ENCODE measurements at regions not wholly inside any gene's neighbourhood (a gene's known extent, or its start where the extent isn't known, plus 50 kb on each side); places are given as distances from the start of the nearest gene placed in this dataset.

- ChIA-PET POLR2A (no interaction called here), CTCF (ENCODE audit: low intra/inter-chr PET ratio) (no interaction called here)
- Histone ChIP-seq H3K36me3 (ENCODE audit: control insufficient read depth, insufficient read depth, low read length) (no peaks in the 10 kb centered on the region), H3K9me3 (replicated peaks; ENCODE audit: control insufficient read depth, insufficient read depth, low read depth, low read length) (no peaks in the 10 kb centered on the region), H3K4me1 (replicated peaks in 1 of 2; ENCODE audit: control insufficient read depth in 2 of 2, insufficient read depth in 2 of 2, low read length in 2 of 2) (no peaks in the 10 kb centered on the region), H2AFZ (ENCODE audit: low read depth, low read length) (no peak overlapping the region), H3K79me2 (ENCODE audit: control insufficient read depth, insufficient read depth, low read length) (no peaks in the 10 kb centered on the region), H3K27me3 (ENCODE audit: control insufficient read depth in 2 of 2, insufficient read depth in 2 of 2, low read length in 2 of 2) (no peaks in the 10 kb centered on the region), H3K4me2 (ENCODE audit: insufficient read depth, low read length) (no peak overlapping the region), H4K20me1 (replicated peaks; ENCODE audit: control insufficient read depth, insufficient read depth, low read length) (no peaks in the 10 kb centered on the region), H3K9ac (ENCODE audit: insufficient read depth in 1 of 2, low read depth in 2 of 2, low read length in 2 of 2) (no peak overlapping the region), H3K9me1 (ENCODE audit: control insufficient read depth, insufficient read depth, low read length) (no peaks in the 10 kb centered on the region), H3K4me3 (no peak overlapping the region), H3K27ac (ENCODE audit: extremely low read depth, low read depth, low read length) (no peak overlapping the region)
- DNase-seq (ENCODE audit: extremely low read depth in 1 of 4, low spot score in 3 of 4): no peak
- WGBS (ENCODE audit: insufficient coverage, low coverage, missing lambda C conversion rate): 0% methylated on average over 3 of the region's 3 CpGs
- intact Hi-C loops (cut with micrococcal nuclease): no loop called here
- in situ Hi-C loops (cut with MboI): no loop called here
- BruUV-seq (replicated peaks): no TSS peak
- no peak for ATAC-seq
- FAIRE-seq: no peak
- no peak for TF ChIP-seq USF2 (CRISPR knock-in tag; IDR thresholded peaks at IDR 0.05)
- no peak for TF ChIP-seq NR0B1 (IDR thresholded peaks at IDR 0.05; ENCODE audit: partially characterized antibody)
- TF ChIP-seq FOXJ2 (tag; IDR thresholded peaks at IDR 0.05): no peak
- TF ChIP-seq CEBPB (tag; IDR thresholded peaks at IDR 0.05): no peak
- no peak for TF ChIP-seq HMGN3 (IDR thresholded peaks at IDR 0.05; ENCODE audit: borderline replicate concordance, extremely low read depth, insufficient read length, low read depth, low read length)
- TF ChIP-seq, protein P1, sequence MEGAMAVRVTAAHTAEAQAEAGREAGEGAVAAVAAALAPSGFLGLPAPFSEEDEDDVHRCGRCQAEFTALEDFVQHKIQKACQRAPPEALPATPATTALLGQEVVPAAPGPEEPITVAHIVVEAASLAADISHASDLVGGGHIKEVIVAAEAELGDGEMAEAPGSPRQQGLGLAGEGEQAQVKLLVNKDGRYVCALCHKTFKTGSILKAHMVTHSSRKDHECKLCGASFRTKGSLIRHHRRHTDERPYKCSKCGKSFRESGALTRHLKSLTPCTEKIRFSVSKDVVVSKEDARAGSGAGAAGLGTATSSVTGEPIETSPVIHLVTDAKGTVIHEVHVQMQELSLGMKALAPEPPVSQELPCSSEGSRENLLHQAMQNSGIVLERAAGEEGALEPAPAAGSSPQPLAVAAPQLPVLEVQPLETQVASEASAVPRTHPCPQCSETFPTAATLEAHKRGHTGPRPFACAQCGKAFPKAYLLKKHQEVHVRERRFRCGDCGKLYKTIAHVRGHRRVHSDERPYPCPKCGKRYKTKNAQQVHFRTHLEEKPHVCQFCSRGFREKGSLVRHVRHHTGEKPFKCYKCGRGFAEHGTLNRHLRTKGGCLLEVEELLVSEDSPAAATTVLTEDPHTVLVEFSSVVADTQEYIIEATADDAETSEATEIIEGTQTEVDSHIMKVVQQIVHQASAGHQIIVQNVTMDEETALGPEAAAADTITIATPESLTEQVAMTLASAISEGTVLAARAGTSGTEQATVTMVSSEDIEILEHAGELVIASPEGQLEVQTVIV (CRISPR knock-in tag; IDR thresholded peaks at IDR 0.05; ENCODE audit: borderline replicate concordance): no peak
- TF ChIP-seq PHF8 (IDR thresholded peaks at IDR 0.05; ENCODE audit: borderline replicate concordance, low read length): no peak
- no peak for TF ChIP-seq HNRNPLL (IDR thresholded peaks at IDR 0.05; ENCODE audit: low read depth, low read length, poor library complexity, severe bottlenecking)
- no peak for TF ChIP-seq NUFIP1 (IDR thresholded peaks at IDR 0.05; ENCODE audit: partially characterized antibody)
- TF ChIP-seq, protein P2, sequence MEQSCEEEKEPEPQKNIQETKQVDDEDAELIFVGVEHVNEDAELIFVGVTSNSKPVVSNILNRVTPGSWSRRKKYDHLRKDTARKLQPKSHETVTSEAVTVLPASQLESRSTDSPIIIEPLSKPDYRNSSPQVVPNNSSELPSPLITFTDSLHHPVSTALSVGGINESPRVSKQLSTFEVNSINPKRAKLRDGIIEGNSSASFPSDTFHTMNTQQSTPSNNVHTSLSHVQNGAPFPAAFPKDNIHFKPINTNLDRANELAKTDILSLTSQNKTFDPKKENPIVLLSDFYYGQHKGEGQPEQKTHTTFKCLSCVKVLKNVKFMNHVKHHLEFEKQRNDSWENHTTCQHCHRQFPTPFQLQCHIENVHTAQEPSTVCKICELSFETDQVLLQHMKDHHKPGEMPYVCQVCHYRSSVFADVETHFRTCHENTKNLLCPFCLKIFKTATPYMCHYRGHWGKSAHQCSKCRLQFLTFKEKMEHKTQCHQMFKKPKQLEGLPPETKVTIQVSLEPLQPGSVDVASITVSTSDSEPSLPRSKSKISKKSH (CRISPR knock-in tag; IDR thresholded peaks at IDR 0.05): no peak
- no peak for TF ChIP-seq ZEB2 (IDR thresholded peaks at IDR 0.05)
- TF ChIP-seq SIX5 (IDR thresholded peaks at IDR 0.05; ENCODE audit: borderline replicate concordance in 1 of 2, insufficient read depth in 1 of 2, low read depth in 1 of 2, low read length in 2 of 2): no peak
- TF ChIP-seq HBP1 (CRISPR knock-in tag; IDR thresholded peaks at IDR 0.05): no peak
- TF ChIP-seq, protein P3, sequence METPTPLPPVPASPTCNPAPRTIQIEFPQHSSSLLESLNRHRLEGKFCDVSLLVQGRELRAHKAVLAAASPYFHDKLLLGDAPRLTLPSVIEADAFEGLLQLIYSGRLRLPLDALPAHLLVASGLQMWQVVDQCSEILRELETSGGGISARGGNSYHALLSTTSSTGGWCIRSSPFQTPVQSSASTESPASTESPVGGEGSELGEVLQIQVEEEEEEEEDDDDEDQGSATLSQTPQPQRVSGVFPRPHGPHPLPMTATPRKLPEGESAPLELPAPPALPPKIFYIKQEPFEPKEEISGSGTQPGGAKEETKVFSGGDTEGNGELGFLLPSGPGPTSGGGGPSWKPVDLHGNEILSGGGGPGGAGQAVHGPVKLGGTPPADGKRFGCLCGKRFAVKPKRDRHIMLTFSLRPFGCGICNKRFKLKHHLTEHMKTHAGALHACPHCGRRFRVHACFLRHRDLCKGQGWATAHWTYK (CRISPR knock-in tag; IDR thresholded peaks at IDR 0.05): no peak
These were observed 930.7 kb downstream of the CDH8 start for GRCh38 chr16:61105544-61105943.
